ENCODE measurements at regions not wholly inside any gene's neighbourhood (a gene's known extent, or its start where the extent isn't known, plus 50 kb on each side); places are given as distances from the start of the nearest gene placed in this dataset.

GRCh38 chr2:64311191-64311910 lies 142.6 kb upstream of the LGALSL start:
- TF ChIP-seq USF2 (IDR thresholded peaks at IDR 0.05; ENCODE audit: low read length) (no peak), CTCF (IDR thresholded peaks at IDR 0.05; ENCODE audit: control extremely low read depth in 1 of 3, insufficient read depth in 1 of 3, low read depth in 1 of 3, low read length in 3 of 3) (no peak), HDAC2 (IDR thresholded peaks at IDR 0.05; ENCODE audit: borderline replicate concordance in 1 of 2, low read depth in 2 of 2, low read length in 2 of 2) (no peak), MAX (IDR thresholded peaks at IDR 0.05) (no peak), ATF3 (IDR thresholded peaks at IDR 0.05; ENCODE audit: insufficient read depth, low read depth, low read length) (no peak), EZH2 (IDR thresholded peaks at IDR 0.05; ENCODE audit: low read depth, low read length, severe bottlenecking) (no peak), EP300 (IDR thresholded peaks at IDR 0.05; ENCODE audit: borderline replicate concordance in 1 of 2, low read depth in 2 of 2, low read length in 2 of 2) (no peak), JUND (IDR thresholded peaks at IDR 0.05; ENCODE audit: low read length) (no peak), POLR2A (IDR thresholded peaks at IDR 0.05; ENCODE audit: control extremely low read depth in 1 of 2, low read depth in 2 of 2, low read length in 2 of 2) (no peak)

All from H1 (cell line).